Spleen (tissue), 11 donors: ENCODE measurements at regions not wholly inside any gene's neighbourhood (a gene's known extent, or its start where the extent isn't known, plus 50 kb on each side); places are given as distances from the start of the nearest gene placed in this dataset.

Experiments
- DNase-seq: peaks from one replicate; pipeline ENCODE4 v3.0.0-alpha.2; 2020
- H3K27ac ChIP-seq, 8 donors: fragments of 200-600 bp; sonication (generic) in 7 of 8; 1 replicate in 4 of 8; 2 replicates in 4 of 8; pipeline versions ENCODE4 v1.5.0 to v1.8.0; 2016 to 2021; ENCODE audit warnings: inconsistent platforms in 4 of 8, mild to moderate bottlenecking in 4 of 8, moderate library complexity in 1 of 8
- H3K27me3 ChIP-seq, 7 donors: fragments of 200-600 bp; sonication (generic) in 6 of 7; replicated peaks in 1 of 7; 1 replicate in 4 of 7; 2 replicates in 3 of 7; pipeline versions ENCODE4 v1.5.0 to v1.8.0; 2016 to 2021; ENCODE audit warnings: inconsistent platforms in 3 of 7, mild to moderate bottlenecking in 1 of 7
- H3K36me3 ChIP-seq, 6 donors: fragments of 200-600 bp; sonication (generic) in 5 of 6; 1 replicate in 4 of 6; 2 replicates in 2 of 6; pipeline versions ENCODE4 v1.5.0 to v1.8.0; 2016 to 2021; ENCODE audit warnings: inconsistent platforms in 2 of 6
- H3K4me1 ChIP-seq, 6 donors: fragments of 200-600 bp; sonication (generic) in 5 of 6; 1 replicate in 3 of 6; 2 replicates in 3 of 6; pipeline versions ENCODE4 v1.5.0 to v1.8.0; 2016 to 2021; ENCODE audit warnings: inconsistent platforms in 3 of 6
- H3K4me3 ChIP-seq, 8 donors: fragments of 200-600 bp; sonication (generic) in 7 of 8; 1 replicate in 4 of 8; 2 replicates in 4 of 8; pipeline versions ENCODE4 v1.5.0 to v1.8.0; 2016 to 2021; ENCODE audit warnings: inconsistent platforms in 4 of 8, mild to moderate bottlenecking in 4 of 8, moderate library complexity in 2 of 8
- H3K9me3 ChIP-seq, 8 donors: fragments of 200-600 bp; sonication (generic) in 7 of 8; 1 replicate in 4 of 8; 2 replicates in 4 of 8; pipeline versions ENCODE4 v1.5.0 to v1.8.0; 2016 to 2021; ENCODE audit warnings: inconsistent platforms in 4 of 8
- POLR2A ChIP-seq, 3 donors: fragments of 450-650 bp; IDR thresholded peaks; one replicate each; pipeline ENCODE4 v1.5.1; 2017; ENCODE audit warnings: antibody characterized with exemption in 3 of 3, mild to moderate bottlenecking in 1 of 3
- POLR2AphosphoS5 ChIP-seq, 3 donors: sonication (generic); formaldehyde crosslinking; IDR thresholded peaks; one replicate each; pipeline ENCODE4 v1.5.1; 2017; ENCODE audit warnings: antibody characterized with exemption in 3 of 3
- WGBS, 5 donors: extraction: QIAGEN DNeasy Blood & Tissue Kit in 3 of 5; methylation state at CpG; one replicate each; pipeline versions ENCODE4 v1.1.5 to v1.1.7; 2013 to 2018; 5-methylcytosine and 5-hydroxymethylcytosine counted together
- intact Hi-C: fragments of 100-400 bp; cut with DNase I; formaldehyde crosslinking; loops from one replicate; pipeline ENCODE4 v1.15.0; 2023; ENCODE audit warnings: low total_unique reads
- TF ChIP-seq, protein P1 (sequence below), 11 experiments: fragments of 200-600 bp in 7 of 11; fragments of 450-650 bp in 4 of 11; sonication (generic) in 4 of 11; IDR thresholded peaks in 8 of 11; conservative IDR thresholded peaks in 3 of 11; 1 replicate in 7 of 11; 2 replicates in 4 of 11; pipeline versions ENCODE4 v1.4.0 to v1.8.0; 2016 to 2021; ENCODE audit warnings: antibody characterized with exemption in 11 of 11, inconsistent platforms in 4 of 11, mild to moderate bottlenecking in 1 of 11
- donor health status: healthy with polysubstance abuse.
- donor health status: DM: no; HTN: no; CAD: no; lungs with moderate emphysema.
- donor health status: DM: no; HTN: no; CAD: no.
- donor health status: Bipolar disorder and iron deficiency.
- donor health status: healthy.
- donor health status: DM: no; HTN: no; CAD: no.
- donor health status: DM: yes; HTN: yes; CAD: no.

DNA sequence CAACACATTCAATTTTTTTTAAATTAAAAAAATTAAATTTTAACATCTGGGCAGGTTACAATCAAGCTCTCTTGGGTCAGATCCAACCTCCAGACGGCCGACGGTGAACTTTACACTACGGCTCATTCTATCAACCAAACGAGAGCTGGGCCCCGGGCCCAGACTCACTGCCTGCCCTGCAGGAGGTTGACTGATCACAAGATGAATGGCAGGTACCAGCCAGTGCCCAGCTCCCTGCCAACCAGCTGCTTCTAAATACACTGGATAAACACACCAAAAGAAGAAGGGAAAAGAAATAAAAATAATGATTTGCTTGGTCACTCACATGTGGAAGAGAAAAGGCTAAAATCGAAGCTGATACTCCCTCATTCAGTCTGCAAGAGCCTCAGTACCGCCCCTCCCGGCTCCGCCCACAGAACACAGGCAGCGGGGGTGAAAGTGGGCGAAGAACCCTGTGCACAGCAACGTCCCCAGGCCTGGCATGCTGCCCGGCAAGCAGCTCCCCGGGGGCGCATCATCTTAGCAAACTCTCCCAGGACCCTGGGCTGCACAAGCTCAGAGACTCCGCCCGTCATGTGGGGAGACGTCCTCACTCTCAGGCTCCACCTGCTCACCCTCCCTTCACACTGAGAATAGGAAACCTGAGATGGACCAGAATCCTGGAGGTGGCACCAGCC, 303.4 kb downstream of the SHANK2 start:
- 71 to 80% (median 77%) methylated on average over 17 to 19 of the region's 19 CpGs for WGBS, 5 donors
- Histone ChIP-seq H3K4me3 (no peak overlapping the region), H3K9me3 (peaks cover 0 to 37% (median 14%) of the 10 kb centered on the region in 8 donors), H3K36me3 (no peaks in the 10 kb centered on the region), H3K27me3 (peaks cover 0 to 28% (median 0%) of the 10 kb centered on the region in 7 donors), H3K27ac (no peak overlapping the region), H3K4me1 (no peaks in the 10 kb centered on the region)
- intact Hi-C loops, result no loop called here
- no peak for DNase-seq
- TF ChIP-seq, protein P1, sequence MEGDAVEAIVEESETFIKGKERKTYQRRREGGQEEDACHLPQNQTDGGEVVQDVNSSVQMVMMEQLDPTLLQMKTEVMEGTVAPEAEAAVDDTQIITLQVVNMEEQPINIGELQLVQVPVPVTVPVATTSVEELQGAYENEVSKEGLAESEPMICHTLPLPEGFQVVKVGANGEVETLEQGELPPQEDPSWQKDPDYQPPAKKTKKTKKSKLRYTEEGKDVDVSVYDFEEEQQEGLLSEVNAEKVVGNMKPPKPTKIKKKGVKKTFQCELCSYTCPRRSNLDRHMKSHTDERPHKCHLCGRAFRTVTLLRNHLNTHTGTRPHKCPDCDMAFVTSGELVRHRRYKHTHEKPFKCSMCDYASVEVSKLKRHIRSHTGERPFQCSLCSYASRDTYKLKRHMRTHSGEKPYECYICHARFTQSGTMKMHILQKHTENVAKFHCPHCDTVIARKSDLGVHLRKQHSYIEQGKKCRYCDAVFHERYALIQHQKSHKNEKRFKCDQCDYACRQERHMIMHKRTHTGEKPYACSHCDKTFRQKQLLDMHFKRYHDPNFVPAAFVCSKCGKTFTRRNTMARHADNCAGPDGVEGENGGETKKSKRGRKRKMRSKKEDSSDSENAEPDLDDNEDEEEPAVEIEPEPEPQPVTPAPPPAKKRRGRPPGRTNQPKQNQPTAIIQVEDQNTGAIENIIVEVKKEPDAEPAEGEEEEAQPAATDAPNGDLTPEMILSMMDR (IDR thresholded peaks at IDR 0.05 in 8 of 11, conservative IDR thresholded peaks at IDR 0.05 in 3 of 11), result no peak
- no peak for TF ChIP-seq POLR2A (IDR thresholded peaks at IDR 0.05)
- TF ChIP-seq POLR2AphosphoS5 (IDR thresholded peaks at IDR 0.05), result no peak

DNA sequence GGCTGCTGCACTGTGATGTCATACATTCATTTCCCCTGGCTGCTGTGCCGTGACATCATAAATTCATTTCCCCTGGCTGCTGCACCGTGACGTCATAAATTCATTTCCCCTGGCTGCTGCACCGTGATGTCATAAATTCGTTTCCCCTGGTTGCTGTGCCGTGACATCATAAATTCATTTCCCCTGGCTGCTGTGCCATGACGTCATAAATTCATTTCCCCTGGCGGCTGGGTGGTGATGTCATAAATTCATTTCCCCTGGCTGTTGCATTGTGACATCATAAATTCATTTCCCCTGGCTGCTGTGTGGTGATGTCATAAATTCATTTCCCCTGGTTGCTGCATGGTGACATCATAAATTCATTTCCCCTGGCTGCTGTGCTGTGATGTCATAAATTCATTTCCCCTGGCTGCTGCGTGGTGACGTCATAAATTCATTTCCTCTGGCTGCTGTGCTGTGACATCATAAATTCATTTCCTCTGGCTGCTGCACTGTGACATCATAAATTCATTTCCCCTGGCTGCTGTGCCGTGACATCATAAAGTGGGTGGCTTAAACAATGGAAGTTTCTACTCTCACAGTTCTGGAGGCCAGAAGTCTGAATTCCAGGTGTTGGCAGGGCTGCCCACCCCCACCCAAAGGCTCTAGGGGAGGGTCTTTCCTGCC, 301.1 kb downstream of the SHANK2 start:
- Histone ChIP-seq H3K27ac (no peak overlapping the region), H3K9me3 (peaks cover 0 to 14% (median 0%) of the 10 kb centered on the region in 8 donors), H3K36me3 (no peaks in the 10 kb centered on the region), H3K27me3 (peaks cover 0 to 20% (median 0%) of the 10 kb centered on the region in 7 donors), H3K4me3 (no peak overlapping the region), H3K4me1 (no peaks in the 10 kb centered on the region)
- no peak for TF ChIP-seq POLR2A (IDR thresholded peaks at IDR 0.05)
- TF ChIP-seq POLR2AphosphoS5 (IDR thresholded peaks at IDR 0.05), result no peak
- intact Hi-C loops, result no loop called here
- no peak for DNase-seq
- WGBS, 5 donors, result 77 to 88% (median 82%) methylated on average over 11 of the region's 11 CpGs

DNA sequence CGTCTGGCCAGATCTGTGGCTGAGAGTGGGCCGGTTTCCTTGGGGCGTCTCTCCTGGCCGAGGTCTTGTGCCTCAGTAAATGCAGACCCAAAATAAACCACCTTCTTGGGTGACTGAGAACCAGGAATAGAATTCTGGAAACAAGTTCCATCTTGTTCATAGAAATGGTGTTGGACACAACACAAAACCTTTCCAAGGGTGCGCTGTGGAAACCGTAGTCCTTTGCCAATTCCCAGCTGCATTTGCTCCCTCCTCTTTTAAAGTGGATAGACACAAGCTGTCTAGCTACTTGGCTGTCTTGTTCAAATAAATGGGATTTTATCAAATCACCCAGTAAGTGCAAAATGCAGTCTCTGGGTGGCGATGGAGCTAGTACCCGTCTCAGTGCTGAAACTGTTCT, 300.2 kb downstream of the SHANK2 start:
- WGBS, 5 donors, result 80 to 94% (median 83%) methylated on average over 8 of the region's 8 CpGs
- Histone ChIP-seq H3K4me1 (no peaks in the 10 kb centered on the region), H3K27ac (no peak overlapping the region), H3K4me3 (no peak overlapping the region), H3K9me3 (peaks cover 0 to 13% (median 0%) of the 10 kb centered on the region in 8 donors), H3K36me3 (no peaks in the 10 kb centered on the region), H3K27me3 (peaks cover 0 to 20% (median 0%) of the 10 kb centered on the region in 7 donors)
- no peak for DNase-seq
- TF ChIP-seq POLR2AphosphoS5 (IDR thresholded peaks at IDR 0.05), result no peak
- TF ChIP-seq, protein P1 (IDR thresholded peaks at IDR 0.05 in 8 of 11, conservative IDR thresholded peaks at IDR 0.05 in 3 of 11), result no peak
- TF ChIP-seq POLR2A (IDR thresholded peaks at IDR 0.05), result no peak
- intact Hi-C loops, result no loop called here

DNA sequence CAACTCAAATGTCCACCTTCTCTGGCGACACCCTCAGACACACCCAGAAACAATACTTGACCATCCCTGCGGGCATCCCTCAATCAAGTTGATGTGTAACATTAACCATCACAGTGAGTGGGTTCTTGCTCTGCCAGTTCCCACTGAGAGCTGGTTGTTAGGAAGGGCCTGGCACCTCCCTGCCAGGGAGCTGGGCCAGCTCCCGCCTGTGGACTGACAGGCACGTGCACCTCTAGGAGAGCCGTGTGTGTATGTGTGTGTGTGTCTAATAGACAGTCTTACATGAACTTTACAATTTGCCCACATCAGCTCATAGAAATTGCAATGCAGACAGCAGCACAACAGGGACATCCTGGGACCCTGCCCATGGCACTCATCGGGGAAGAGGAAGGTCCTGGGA, 298.7 kb downstream of the SHANK2 start:
- Histone ChIP-seq H3K4me3 (no peak overlapping the region), H3K9me3 (peaks cover 0 to 13% (median 0%) of the 10 kb centered on the region in 8 donors), H3K27ac (no peak overlapping the region), H3K36me3 (no peaks in the 10 kb centered on the region), H3K4me1 (no peaks in the 10 kb centered on the region), H3K27me3 (peaks cover 0 to 9% (median 0%) of the 10 kb centered on the region in 7 donors)
- no peak for DNase-seq
- WGBS, 5 donors, result 81 to 95% (median 89%) methylated on average over 6 of the region's 6 CpGs
- TF ChIP-seq POLR2A (IDR thresholded peaks at IDR 0.05), result no peak
- intact Hi-C loops, result no loop called here

DNA sequence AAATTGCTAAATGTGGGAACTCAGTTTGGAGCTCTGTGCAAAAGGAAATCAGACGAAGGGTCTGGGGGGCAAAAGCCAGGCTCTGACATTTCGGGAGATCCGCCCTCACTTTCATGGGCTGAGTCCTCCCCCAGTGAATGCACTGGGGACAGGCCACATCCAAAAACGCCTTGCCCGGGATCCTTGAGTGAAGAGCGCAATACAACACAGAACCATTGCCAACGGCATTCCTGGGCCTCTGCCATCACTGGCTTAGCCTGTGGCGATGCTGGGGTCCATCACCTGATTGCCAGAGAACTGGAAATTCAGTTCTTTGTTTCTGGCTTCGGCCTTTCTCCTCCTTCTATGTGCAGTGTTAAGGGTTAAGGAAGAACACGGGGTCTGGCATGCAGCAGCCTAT, 297.9 kb downstream of the SHANK2 start:
- intact Hi-C loops, result no loop called here
- no peak for DNase-seq
- no peak for TF ChIP-seq POLR2A (IDR thresholded peaks at IDR 0.05)
- TF ChIP-seq POLR2AphosphoS5 (IDR thresholded peaks at IDR 0.05), result no peak
- TF ChIP-seq, protein P1 (IDR thresholded peaks at IDR 0.05 in 8 of 11, conservative IDR thresholded peaks at IDR 0.05 in 3 of 11), result no peak
- peaks cover 0 to 1% (median 0%) of the 10 kb centered on the region in 7 donors for H3K27me3 ChIP-seq
- H3K36me3 ChIP-seq, result no peaks in the 10 kb centered on the region
- H3K4me3 ChIP-seq, result no peak overlapping the region
- H3K27ac ChIP-seq, result no peak overlapping the region
- no peaks in the 10 kb centered on the region for H3K4me1 ChIP-seq
- WGBS, 5 donors, result 81 to 90% (median 87%) methylated on average over 10 of the region's 10 CpGs
- H3K9me3 ChIP-seq, result peaks cover 0 to 13% (median 0%) of the 10 kb centered on the region in 8 donors
